AG04450 (cell line): ENCODE measurements at regions not wholly inside any gene's neighbourhood (a gene's known extent, or its start where the extent isn't known, plus 50 kb on each side); places are given as distances from the start of the nearest gene placed in this dataset.

Experiments
- CTCF ChIA-PET: fragments of 300-600, 350-600 bp; formaldehyde crosslinking; extraction: SDS; loops from one replicate; lab custom pipeline; 2022; ENCODE audit warnings: antibody characterized with exemption, inconsistent platforms; lab: Charles Lee
- POLR2A ChIA-PET: fragments of 350-600 bp; formaldehyde crosslinking; extraction: SDS; loops from one replicate; lab custom pipeline; 2021; ENCODE audit warnings: antibody characterized with exemption, inconsistent platforms; lab: Yijun Ruan, JAX
- DNase-seq: peaks from one replicate; pipeline ENCODE4 v3.0.0-alpha.2; 2011; ENCODE audit warnings: low read depth, low spot score
- H3K27ac ChIP-seq: one replicate; pipeline ENCODE4 v1.5.1; 2012; ENCODE audit warnings: low read depth, low read length, control low read depth
- H3K27me3 ChIP-seq: one replicate; pipeline ENCODE4 v1.6.0; 2012; ENCODE audit warnings: low read length; ENCODE audit not compliant: control insufficient read depth, insufficient read depth
- H3K4me3 ChIP-seq: 2 replicates; pipeline ENCODE4 v1.5.1; 2011; ENCODE audit warnings: mild to moderate bottlenecking, low read depth, low read length, control low read depth
- H3K9me3 ChIP-seq: 2 replicates; pipeline ENCODE4 v1.5.1; 2012; ENCODE audit warnings: low read length; ENCODE audit not compliant: control insufficient read depth, insufficient read depth
- TF ChIP-seq, protein P1 (sequence below): IDR thresholded peaks from 2 replicates; pipeline ENCODE4 v1.5.1; 2011; ENCODE audit warnings: low read depth, low read length, control low read depth, inconsistent platforms

DNA sequence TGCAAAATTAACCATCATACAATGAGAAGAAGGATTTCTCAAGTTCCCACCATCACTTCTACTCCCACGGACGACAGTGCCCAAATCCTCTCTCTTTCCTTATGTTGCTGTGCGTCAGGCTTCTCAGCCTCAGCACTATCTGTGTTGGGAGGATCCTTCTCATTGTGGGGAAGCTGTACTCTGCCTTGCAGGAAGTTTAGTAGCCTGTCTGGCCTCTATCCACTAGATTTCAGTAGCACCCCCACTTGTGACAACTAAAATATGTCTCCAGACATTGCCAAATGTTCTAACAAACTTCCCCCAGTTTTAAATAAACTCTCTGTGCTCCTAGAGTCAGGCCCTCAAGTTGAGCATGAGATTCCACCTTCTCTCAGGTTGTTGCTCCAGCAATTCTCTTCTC is 545.9 kb upstream of the ZFP42 start:
- POLR2A ChIA-PET, result no interaction called here
- no peaks in the 10 kb centered on the region for H3K9me3 ChIP-seq
- no peak overlapping the region for H3K27ac ChIP-seq
- TF ChIP-seq, protein P1, sequence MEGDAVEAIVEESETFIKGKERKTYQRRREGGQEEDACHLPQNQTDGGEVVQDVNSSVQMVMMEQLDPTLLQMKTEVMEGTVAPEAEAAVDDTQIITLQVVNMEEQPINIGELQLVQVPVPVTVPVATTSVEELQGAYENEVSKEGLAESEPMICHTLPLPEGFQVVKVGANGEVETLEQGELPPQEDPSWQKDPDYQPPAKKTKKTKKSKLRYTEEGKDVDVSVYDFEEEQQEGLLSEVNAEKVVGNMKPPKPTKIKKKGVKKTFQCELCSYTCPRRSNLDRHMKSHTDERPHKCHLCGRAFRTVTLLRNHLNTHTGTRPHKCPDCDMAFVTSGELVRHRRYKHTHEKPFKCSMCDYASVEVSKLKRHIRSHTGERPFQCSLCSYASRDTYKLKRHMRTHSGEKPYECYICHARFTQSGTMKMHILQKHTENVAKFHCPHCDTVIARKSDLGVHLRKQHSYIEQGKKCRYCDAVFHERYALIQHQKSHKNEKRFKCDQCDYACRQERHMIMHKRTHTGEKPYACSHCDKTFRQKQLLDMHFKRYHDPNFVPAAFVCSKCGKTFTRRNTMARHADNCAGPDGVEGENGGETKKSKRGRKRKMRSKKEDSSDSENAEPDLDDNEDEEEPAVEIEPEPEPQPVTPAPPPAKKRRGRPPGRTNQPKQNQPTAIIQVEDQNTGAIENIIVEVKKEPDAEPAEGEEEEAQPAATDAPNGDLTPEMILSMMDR, result no peak
- no peak overlapping the region for H3K4me3 ChIP-seq
- DNase-seq, result no peak
- CTCF ChIA-PET, result no interaction called here
- no peaks in the 10 kb centered on the region for H3K27me3 ChIP-seq

DNA sequence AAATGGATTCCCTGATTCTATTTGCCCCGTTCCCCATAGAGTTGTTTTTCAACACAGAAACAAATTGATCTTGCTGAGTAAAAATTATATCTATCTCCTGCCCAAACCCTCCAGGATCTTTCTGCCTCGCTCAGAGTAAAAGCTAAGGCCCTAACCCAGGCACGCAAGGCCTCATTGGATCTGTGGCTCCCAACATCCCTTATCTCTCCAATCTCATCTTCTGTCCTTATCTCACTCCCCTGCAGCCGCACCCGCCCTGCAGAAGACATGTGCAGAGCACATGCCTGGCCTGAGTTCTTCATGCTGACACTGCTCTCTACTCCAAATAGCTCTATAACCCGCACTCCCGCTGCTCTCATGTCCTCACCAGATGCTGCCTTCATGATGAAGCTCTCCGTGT is 543.8 kb upstream of the ZFP42 start:
- POLR2A ChIA-PET, result no interaction called here
- TF ChIP-seq, protein P1, result no peak
- CTCF ChIA-PET, result no interaction called here
- H3K4me3 ChIP-seq, result no peak overlapping the region
- no peak overlapping the region for H3K27ac ChIP-seq
- no peaks in the 10 kb centered on the region for H3K27me3 ChIP-seq
- no peak for DNase-seq
- no peaks in the 10 kb centered on the region for H3K9me3 ChIP-seq

DNA sequence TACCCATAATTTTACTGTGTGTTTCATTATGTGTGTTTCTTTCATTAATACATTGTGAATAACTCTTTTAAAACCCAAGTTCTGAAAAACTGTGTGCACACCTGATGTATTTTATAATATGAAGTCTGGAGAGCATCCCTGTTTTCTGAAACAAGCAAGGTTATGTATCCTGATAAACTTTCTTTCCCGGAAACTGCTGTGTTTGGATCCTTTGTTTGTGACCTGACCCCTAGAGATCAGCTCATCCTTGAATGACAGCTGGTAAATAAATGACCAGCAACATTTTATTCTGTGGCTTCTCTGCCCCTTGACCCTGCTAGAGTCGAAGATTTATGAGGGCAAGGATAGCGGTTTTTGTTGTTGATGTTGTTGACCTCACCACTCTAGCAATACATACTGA is 535.6 kb upstream of the ZFP42 start:
- Histone ChIP-seq H3K27me3 (peaks cover 2% of the 10 kb centered on the region), H3K27ac (no peak overlapping the region), H3K4me3 (no peak overlapping the region), H3K9me3 (no peaks in the 10 kb centered on the region; the same call in 1 of the 2 replicates)
- POLR2A ChIA-PET, result no interaction called here
- TF ChIP-seq, protein P1, result no peak
- no peak for DNase-seq
- CTCF ChIA-PET, result no interaction called here

DNA sequence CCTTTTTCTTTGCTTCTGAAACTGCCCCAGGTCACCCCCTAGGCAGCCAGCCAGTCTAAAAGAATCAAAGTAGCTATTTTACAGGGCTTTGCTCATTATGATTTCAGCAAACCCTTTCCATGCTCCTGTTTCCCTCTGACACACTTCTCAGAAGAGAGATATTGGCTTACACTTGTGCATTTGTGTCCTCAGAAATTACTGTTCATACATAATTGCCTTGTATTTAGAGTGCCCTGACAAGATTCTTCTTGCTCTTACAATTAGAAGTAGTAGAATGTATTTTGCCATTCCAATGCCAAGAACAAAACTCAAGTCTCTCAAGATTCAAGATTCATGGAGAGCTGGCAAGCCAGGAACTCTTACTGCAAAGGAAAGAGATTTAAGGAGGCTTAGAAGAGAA is 531.0 kb upstream of the ZFP42 start:
- H3K9me3 ChIP-seq, result no peaks in the 10 kb centered on the region; the same call in 1 of the 2 replicates
- no peaks in the 10 kb centered on the region for H3K27me3 ChIP-seq
- H3K27ac ChIP-seq, result no peak overlapping the region
- no peak overlapping the region for H3K4me3 ChIP-seq
- TF ChIP-seq, protein P1, result no peak
- POLR2A ChIA-PET, result no interaction called here
- no peak for DNase-seq
- CTCF ChIA-PET, result no interaction called here

DNA sequence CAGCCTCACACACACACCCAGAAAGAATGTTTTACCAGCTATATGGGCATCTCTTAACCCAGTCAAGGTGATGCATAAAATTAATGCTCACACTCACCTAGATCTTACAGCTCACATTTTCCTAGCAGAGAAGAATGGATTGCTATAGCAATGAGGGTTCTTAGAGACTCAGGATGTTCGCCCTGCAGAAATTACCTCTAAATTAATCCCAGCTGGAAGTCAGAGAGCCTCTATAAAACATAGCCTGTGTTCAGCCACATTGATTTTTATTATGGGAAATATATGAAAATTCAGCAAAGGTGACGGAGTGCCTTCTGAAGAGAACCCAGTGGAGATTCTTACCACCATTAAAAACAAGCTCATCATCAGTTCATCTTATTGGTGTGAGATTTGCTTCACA is 528.3 kb upstream of the ZFP42 start:
- Histone ChIP-seq H3K27ac (peak overlapping the region; percentile 13), H3K27me3 (no peaks in the 10 kb centered on the region), H3K4me3 (no peak overlapping the region), H3K9me3 (no peaks in the 10 kb centered on the region)
- POLR2A ChIA-PET, result no interaction called here
- CTCF ChIA-PET, result interaction anchor here (1.1 kb wide), 1 partner anchor 13 kb away, joined by 3 read pairs; no protein-coding TSS in a partner anchor
- no peak for DNase-seq
- TF ChIP-seq, protein P1, result no peak
